Testis (tissue), 2 donors: ENCODE measurements at regions not wholly inside any gene's neighbourhood (a gene's known extent, or its start where the extent isn't known, plus 50 kb on each side); places are given as distances from the start of the nearest gene placed in this dataset.

Experiments
- DNase-seq: peaks from one replicate; pipeline ENCODE4 v3.0.0-alpha.2; 2019
- H3K27ac ChIP-seq, 2 donors: fragments of 200-600 bp; sonication (generic); one replicate each; pipeline ENCODE4 v1.5.1; 2019
- H3K27me3 ChIP-seq: fragments of 200-600 bp; sonication (generic); one replicate; pipeline ENCODE4 v1.5.1; 2019
- H3K36me3 ChIP-seq: fragments of 200-600 bp; sonication (generic); one replicate; pipeline ENCODE4 v1.5.1; 2017; ENCODE audit warnings: low read depth; ENCODE audit errors: missing control alignments
- H3K4me1 ChIP-seq: fragments of 200-600 bp; sonication (generic); one replicate; pipeline ENCODE4 v1.5.1; 2019
- H3K4me3 ChIP-seq, 2 donors: fragments of 200-600 bp; sonication (generic); one replicate each; pipeline ENCODE4 v1.5.1; 2017 to 2019
- H3K9me3 ChIP-seq: fragments of 200-600 bp; sonication (generic); one replicate; pipeline ENCODE4 v1.5.1; 2017
- POLR2A ChIP-seq: fragments of 450-650 bp; IDR thresholded peaks from one replicate; pipeline ENCODE4 v1.6.1; 2017; ENCODE audit warnings: antibody characterized with exemption, mild to moderate bottlenecking, moderate library complexity
- WGBS, 2 donors: methylation state at CpG; one replicate each; pipeline ENCODE4 v1.1.5; 2018; 5-methylcytosine and 5-hydroxymethylcytosine counted together
- intact Hi-C: fragments of 100-400 bp; cut with DNase I; formaldehyde crosslinking; loops from one replicate; pipeline ENCODE4 v1.15.1; 2023; ENCODE audit warnings: low total_unique reads
- TF ChIP-seq, protein P1 (sequence below), 3 experiments: fragments of 450-650 bp in 2 of 3; fragments of 200-600 bp in 1 of 3; sonication (generic) in 1 of 3; IDR thresholded peaks; one replicate each; pipeline ENCODE4 v1.5.1; 2016 to 2019; ENCODE audit warnings: antibody characterized with exemption in 3 of 3, mild to moderate bottlenecking in 2 of 3, moderate library complexity in 1 of 3

DNA sequence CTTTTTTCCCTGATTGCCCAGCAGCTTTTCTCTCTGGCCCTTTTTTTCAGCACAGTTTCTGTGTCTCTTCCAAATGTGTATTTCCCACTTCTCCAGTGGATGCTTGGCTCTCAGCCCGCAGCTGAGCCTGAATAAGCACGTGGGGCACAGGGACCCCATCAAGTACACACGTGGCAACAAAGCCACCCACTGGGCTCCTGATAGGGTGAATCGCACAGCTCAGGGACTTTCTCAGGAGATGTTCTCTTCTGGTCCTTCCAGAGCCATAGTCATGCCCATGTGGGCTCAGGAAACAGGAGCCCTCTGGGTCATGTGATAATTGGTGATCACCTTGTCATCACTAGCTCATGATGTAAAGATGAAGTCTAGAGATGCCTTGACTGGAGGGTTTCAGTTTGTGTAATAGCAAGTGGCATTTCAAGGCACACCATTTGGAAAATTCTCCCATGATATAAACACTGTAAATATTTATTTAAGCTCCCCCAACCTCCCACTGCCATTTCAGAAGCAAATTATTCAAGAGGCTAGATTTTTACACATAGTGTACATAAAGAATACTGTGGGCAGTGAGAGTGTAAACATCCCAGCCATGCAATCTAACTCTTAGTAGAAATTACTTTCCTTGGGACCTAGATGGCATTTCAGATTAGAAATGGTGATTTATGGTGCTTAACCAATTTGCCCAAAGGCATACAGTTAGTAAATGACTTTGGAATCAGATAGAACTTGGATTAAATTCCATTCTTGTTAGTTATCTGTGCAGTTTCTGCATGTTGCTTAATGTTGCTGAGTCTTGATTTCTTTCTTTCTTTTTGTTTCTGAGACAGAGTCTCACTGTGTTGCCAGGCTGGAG, 597.5 kb downstream of the SLC4A3 start:
- H3K27me3 ChIP-seq, result no peaks in the 10 kb centered on the region
- DNase-seq, result no peak

DNA sequence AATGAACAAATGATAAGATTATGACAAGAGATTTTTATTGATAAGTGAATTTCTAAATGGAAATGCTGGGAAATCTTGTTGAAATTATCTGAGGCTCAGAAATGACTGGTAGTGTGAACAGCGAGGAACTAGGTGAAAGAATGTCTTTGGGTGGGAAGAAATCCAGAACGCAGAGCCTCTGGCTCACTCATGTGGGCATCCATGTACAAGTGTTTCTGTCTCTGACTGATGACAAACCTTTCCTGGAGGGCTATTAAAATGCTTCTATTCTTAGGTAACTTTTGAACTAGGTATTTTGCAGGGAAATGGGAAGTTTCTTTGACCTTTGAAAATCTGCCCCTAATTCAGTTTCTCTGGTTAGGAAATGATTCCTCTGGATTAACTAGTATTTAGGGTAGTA, 598.6 kb downstream of the SLC4A3 start:
- no peak for DNase-seq
- H3K4me1 ChIP-seq, result no peaks in the 10 kb centered on the region
- TF ChIP-seq, protein P1, sequence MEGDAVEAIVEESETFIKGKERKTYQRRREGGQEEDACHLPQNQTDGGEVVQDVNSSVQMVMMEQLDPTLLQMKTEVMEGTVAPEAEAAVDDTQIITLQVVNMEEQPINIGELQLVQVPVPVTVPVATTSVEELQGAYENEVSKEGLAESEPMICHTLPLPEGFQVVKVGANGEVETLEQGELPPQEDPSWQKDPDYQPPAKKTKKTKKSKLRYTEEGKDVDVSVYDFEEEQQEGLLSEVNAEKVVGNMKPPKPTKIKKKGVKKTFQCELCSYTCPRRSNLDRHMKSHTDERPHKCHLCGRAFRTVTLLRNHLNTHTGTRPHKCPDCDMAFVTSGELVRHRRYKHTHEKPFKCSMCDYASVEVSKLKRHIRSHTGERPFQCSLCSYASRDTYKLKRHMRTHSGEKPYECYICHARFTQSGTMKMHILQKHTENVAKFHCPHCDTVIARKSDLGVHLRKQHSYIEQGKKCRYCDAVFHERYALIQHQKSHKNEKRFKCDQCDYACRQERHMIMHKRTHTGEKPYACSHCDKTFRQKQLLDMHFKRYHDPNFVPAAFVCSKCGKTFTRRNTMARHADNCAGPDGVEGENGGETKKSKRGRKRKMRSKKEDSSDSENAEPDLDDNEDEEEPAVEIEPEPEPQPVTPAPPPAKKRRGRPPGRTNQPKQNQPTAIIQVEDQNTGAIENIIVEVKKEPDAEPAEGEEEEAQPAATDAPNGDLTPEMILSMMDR (IDR thresholded peaks at IDR 0.05), result no peak
- no peak for TF ChIP-seq POLR2A
- H3K9me3 ChIP-seq, result no peaks in the 10 kb centered on the region
- H3K4me3 ChIP-seq, result no peak overlapping the region
- no peak overlapping the region for H3K27ac ChIP-seq
- intact Hi-C loops, result no loop called here
- WGBS, 2 donors, result 89 to 94% methylated on average over 2 of the region's 2 CpGs
- no peaks in the 10 kb centered on the region for H3K27me3 ChIP-seq
- no peaks in the 10 kb centered on the region for H3K36me3 ChIP-seq

More for the DNA sequence above, 597.5 kb downstream of the SLC4A3 start:
- no peaks in the 10 kb centered on the region for H3K36me3 ChIP-seq
- WGBS, 2 donors, result 52 to 68% methylated on average over 4 of the region's 4 CpGs
- H3K4me3 ChIP-seq, result no peak overlapping the region
- no peaks in the 10 kb centered on the region for H3K4me1 ChIP-seq
- TF ChIP-seq, protein P1 (IDR thresholded peaks at IDR 0.05), result no peak
- TF ChIP-seq POLR2A, result no peak
- intact Hi-C loops, result no loop called here
- H3K27ac ChIP-seq, result no peak overlapping the region
- H3K9me3 ChIP-seq, result no peaks in the 10 kb centered on the region

DNA sequence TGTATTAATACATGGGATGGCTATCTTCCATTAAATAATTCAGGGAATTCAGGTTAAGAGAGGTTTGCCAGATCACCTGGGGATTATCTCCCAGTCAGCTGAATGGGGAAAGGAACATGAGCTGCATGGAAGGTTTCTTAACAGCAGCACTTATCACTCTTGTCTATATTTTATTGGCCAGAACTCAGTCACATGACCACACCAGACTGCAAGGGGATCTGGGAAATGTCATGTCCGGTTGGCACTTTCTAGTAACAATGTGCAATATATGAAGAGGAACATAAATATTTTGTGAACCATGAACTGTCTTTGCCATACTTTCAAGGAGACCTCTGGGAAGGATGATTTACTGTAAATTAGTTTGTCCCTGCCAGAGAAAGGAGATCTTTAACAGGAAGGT, 599.1 kb downstream of the SLC4A3 start:
- no peak overlapping the region for H3K4me3 ChIP-seq
- no peaks in the 10 kb centered on the region for H3K4me1 ChIP-seq
- H3K36me3 ChIP-seq, result no peaks in the 10 kb centered on the region
- intact Hi-C loops, result no loop called here
- no peak overlapping the region for H3K27ac ChIP-seq
- no peak for DNase-seq
- no peaks in the 10 kb centered on the region for H3K27me3 ChIP-seq
- no peak for TF ChIP-seq POLR2A
- TF ChIP-seq, protein P1 (IDR thresholded peaks at IDR 0.05), result no peak
- WGBS, 2 donors, result 86 to 87% methylated on average over 1 of the region's 1 CpG
- no peaks in the 10 kb centered on the region for H3K9me3 ChIP-seq

DNA sequence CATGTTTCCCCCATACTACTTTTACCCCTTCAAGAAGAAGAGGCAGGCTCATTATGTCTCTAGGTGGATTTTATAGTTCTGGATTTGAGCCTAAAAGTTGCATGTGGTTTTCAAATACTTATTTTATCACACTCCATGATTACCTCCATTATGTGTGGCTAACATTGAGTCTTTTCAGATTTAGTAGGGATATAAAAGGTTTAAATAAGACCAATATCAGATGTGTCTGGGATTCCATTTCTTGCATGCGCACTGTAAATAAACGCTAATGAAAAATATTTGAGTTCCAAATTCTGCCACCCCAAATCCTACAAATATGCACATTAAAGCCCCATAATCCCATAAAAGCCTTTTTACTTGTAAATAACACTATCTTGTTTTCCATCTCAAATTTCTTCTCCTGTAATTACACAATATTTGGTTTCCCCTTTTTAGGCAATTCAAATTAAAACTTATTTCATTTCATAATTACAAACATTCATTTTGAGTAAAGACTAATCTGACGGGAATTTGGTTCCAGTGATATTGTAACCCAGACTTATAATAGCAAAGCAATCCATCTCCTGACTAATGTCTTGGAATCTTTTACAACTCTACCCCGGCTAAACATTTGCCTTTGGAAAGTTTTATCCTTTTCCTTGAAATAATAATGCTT, 600.0 kb downstream of the SLC4A3 start:
- no peak for DNase-seq
- no peak for TF ChIP-seq POLR2A
- TF ChIP-seq, protein P1 (IDR thresholded peaks at IDR 0.05), result no peak
- 73 to 78% methylated on average over 4 of the region's 4 CpGs for WGBS, 2 donors
- Histone ChIP-seq H3K27me3 (no peaks in the 10 kb centered on the region), H3K4me1 (no peaks in the 10 kb centered on the region), H3K4me3 (no peak overlapping the region), H3K27ac (no peak overlapping the region), H3K36me3 (no peaks in the 10 kb centered on the region), H3K9me3 (no peaks in the 10 kb centered on the region)
- intact Hi-C loops, result no loop called here
